ENCODE measurements at regions not wholly inside any gene's neighbourhood (a gene's known extent, or its start where the extent isn't known, plus 50 kb on each side); places are given as distances from the start of the nearest gene placed in this dataset.

DNA sequence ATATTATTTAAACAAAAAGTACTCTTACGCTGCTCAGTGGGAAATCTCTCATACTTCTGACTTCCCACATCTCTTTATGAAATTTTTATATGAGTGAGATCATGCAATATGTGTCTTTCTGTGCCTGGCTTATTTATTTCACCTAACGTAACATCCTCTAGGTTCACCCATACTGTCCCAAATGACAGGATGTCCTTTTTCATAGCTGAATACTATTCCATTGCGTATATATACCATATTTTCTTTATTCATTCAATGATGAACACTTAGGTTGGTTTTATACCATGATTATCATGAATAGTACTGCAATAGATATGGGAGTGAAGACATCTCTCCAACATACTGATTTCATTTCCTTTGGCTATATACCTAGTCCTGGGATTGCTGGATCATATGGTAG, 57.8 kb upstream of the TPP2 start:
- no peaks in the 10 kb centered on the region for H3K9me2 ChIP-seq (ENCODE audit: insufficient read depth, low read length)
- H3K4me2 ChIP-seq (ENCODE audit: low read length), result no peak overlapping the region
- H3K4me3 ChIP-seq (ENCODE audit: low read length), result no peak overlapping the region
- no peaks in the 10 kb centered on the region for H3K27me3 ChIP-seq (ENCODE audit: insufficient read depth, low read depth, low read length)
- no peaks in the 10 kb centered on the region for H4K20me1 ChIP-seq (ENCODE audit: insufficient read depth)
- no peaks in the 10 kb centered on the region for H3K9me3 ChIP-seq (ENCODE audit: low read length)
- H3K79me2 ChIP-seq (replicated peaks; ENCODE audit: insufficient read depth, low read length), result no peaks in the 10 kb centered on the region
- H3K36me3 ChIP-seq (ENCODE audit: insufficient read depth, low read length), result no peaks in the 10 kb centered on the region
- H3K27ac ChIP-seq (ENCODE audit: low read length), result no peak overlapping the region
- H2AFZ ChIP-seq (ENCODE audit: low read depth, low read length), result no peak overlapping the region
- H3F3A ChIP-seq (ENCODE audit: insufficient read depth, low read length, poor library complexity, severe bottlenecking), result no peaks in the 10 kb centered on the region
- no peak overlapping the region for H3K9ac ChIP-seq (ENCODE audit: low read length)
- TF ChIP-seq EZH2 (IDR thresholded peaks at IDR 0.05; ENCODE audit: borderline replicate concordance, insufficient read depth, low read length, poor library complexity, severe bottlenecking) (no peak), SMC3 (conservative IDR thresholded peaks at IDR 0.05; ENCODE audit: poor library complexity) (no peak), REST (IDR thresholded peaks at IDR 0.05; ENCODE audit: borderline replicate concordance) (no peak), MXI1 (conservative IDR thresholded peaks at IDR 0.05; ENCODE audit: poor library complexity, severe bottlenecking) (no peak), POLR2AphosphoS5 (IDR thresholded peaks at IDR 0.05) (no peak)
- TF ChIP-seq, protein P1, sequence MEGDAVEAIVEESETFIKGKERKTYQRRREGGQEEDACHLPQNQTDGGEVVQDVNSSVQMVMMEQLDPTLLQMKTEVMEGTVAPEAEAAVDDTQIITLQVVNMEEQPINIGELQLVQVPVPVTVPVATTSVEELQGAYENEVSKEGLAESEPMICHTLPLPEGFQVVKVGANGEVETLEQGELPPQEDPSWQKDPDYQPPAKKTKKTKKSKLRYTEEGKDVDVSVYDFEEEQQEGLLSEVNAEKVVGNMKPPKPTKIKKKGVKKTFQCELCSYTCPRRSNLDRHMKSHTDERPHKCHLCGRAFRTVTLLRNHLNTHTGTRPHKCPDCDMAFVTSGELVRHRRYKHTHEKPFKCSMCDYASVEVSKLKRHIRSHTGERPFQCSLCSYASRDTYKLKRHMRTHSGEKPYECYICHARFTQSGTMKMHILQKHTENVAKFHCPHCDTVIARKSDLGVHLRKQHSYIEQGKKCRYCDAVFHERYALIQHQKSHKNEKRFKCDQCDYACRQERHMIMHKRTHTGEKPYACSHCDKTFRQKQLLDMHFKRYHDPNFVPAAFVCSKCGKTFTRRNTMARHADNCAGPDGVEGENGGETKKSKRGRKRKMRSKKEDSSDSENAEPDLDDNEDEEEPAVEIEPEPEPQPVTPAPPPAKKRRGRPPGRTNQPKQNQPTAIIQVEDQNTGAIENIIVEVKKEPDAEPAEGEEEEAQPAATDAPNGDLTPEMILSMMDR (IDR thresholded peaks at IDR 0.05; ENCODE audit: poor library complexity, severe bottlenecking), result no peak

DNA sequence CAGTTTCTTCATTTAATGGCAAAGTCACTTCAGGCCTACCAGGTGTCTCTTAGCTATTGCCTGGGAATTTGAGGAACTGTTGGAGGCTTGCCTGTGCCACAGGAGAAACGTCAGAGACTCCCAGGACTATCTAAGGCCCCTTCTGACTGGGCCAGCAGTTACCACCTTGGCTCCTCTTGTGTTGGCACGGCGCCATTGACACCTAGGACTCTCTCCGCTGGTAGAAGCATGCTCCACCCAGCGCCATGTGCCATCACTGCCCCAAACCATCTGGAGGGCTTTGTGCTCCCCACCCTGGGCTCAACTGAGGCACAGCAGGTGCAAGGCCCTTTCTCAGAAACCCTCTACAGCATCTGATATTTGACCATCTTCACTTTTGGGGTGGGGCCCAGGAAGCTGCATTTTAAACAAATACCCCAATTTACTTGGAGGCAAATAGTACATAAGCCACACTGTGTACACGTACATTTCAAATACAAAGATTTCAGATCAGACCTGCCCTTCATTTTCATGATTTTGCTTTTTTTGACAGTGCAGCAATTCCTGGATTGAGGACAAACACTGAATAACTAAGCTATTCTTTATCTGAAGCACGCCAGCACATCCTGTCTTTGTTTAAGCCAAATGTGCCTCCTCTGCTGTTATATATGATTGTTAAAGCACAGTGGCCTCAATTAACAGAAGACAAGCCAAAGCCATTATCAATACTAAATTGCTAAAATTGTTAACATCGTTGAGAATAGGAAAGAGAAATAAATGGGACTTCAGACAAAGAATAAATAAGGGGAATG, 59.9 kb upstream of the TPP2 start:
- no peak overlapping the region for H3K27ac ChIP-seq (ENCODE audit: low read length)
- H3K9ac ChIP-seq (ENCODE audit: low read length), result no peak overlapping the region
- H3K9me2 ChIP-seq (ENCODE audit: insufficient read depth, low read length), result no peaks in the 10 kb centered on the region
- no peak overlapping the region for H2AFZ ChIP-seq (ENCODE audit: low read depth, low read length)
- H3K79me2 ChIP-seq (replicated peaks; ENCODE audit: insufficient read depth, low read length), result no peaks in the 10 kb centered on the region
- H3K9me3 ChIP-seq (ENCODE audit: low read length), result no peaks in the 10 kb centered on the region
- H3K4me3 ChIP-seq (ENCODE audit: low read length), result no peak overlapping the region
- H4K20me1 ChIP-seq (ENCODE audit: insufficient read depth), result no peaks in the 10 kb centered on the region
- H3K36me3 ChIP-seq (ENCODE audit: insufficient read depth, low read length), result no peaks in the 10 kb centered on the region
- H3K27me3 ChIP-seq (ENCODE audit: insufficient read depth, low read depth, low read length), result no peaks in the 10 kb centered on the region
- TF ChIP-seq, protein P1 (IDR thresholded peaks at IDR 0.05; ENCODE audit: poor library complexity, severe bottlenecking), result no peak
- TF ChIP-seq POLR2AphosphoS5 (IDR thresholded peaks at IDR 0.05) (no peak), EZH2 (IDR thresholded peaks at IDR 0.05; ENCODE audit: borderline replicate concordance, insufficient read depth, low read length, poor library complexity, severe bottlenecking) (no peak), SMC3 (conservative IDR thresholded peaks at IDR 0.05; ENCODE audit: poor library complexity) (no peak), REST (IDR thresholded peaks at IDR 0.05; ENCODE audit: borderline replicate concordance) (no peak), RAD21 (conservative IDR thresholded peaks at IDR 0.05) (no peak), MXI1 (conservative IDR thresholded peaks at IDR 0.05; ENCODE audit: poor library complexity, severe bottlenecking) (no peak), EP300 (conservative IDR thresholded peaks at IDR 0.05; ENCODE audit: poor library complexity, severe bottlenecking) (no peak), TAF1 (IDR thresholded peaks at IDR 0.05; ENCODE audit: low read depth) (no peak)
- H3F3A ChIP-seq (ENCODE audit: insufficient read depth, low read length, poor library complexity, severe bottlenecking), result no peaks in the 10 kb centered on the region
- H3K4me2 ChIP-seq (ENCODE audit: low read length), result no peak overlapping the region
